Thyroid gland (tissue), 4 donors: ENCODE measurements at regions not wholly inside any gene's neighbourhood (a gene's known extent, or its start where the extent isn't known, plus 50 kb on each side); places are given as distances from the start of the nearest gene placed in this dataset.

Source experiments
- POLR2A ChIP-seq, 2 donors: fragments of 450-650 bp; IDR thresholded peaks; one replicate each; pipeline ENCODE4 v1.6.1; 2017; ENCODE audit warnings: antibody characterized with exemption in 2 of 2, mild to moderate bottlenecking in 2 of 2, moderate library complexity in 1 of 2
- TF ChIP-seq, protein P1 (sequence below), 6 experiments: fragments of 200-600 bp in 3 of 6; fragments of 450-650 bp in 3 of 6; sonication (generic) in 3 of 6; IDR thresholded peaks; one replicate each; pipeline ENCODE4 v1.5.1; 2016 to 2019; ENCODE audit warnings: antibody characterized with exemption in 6 of 6, mild to moderate bottlenecking in 2 of 6, inconsistent platforms in 1 of 6, moderate library complexity in 1 of 6

DNA sequence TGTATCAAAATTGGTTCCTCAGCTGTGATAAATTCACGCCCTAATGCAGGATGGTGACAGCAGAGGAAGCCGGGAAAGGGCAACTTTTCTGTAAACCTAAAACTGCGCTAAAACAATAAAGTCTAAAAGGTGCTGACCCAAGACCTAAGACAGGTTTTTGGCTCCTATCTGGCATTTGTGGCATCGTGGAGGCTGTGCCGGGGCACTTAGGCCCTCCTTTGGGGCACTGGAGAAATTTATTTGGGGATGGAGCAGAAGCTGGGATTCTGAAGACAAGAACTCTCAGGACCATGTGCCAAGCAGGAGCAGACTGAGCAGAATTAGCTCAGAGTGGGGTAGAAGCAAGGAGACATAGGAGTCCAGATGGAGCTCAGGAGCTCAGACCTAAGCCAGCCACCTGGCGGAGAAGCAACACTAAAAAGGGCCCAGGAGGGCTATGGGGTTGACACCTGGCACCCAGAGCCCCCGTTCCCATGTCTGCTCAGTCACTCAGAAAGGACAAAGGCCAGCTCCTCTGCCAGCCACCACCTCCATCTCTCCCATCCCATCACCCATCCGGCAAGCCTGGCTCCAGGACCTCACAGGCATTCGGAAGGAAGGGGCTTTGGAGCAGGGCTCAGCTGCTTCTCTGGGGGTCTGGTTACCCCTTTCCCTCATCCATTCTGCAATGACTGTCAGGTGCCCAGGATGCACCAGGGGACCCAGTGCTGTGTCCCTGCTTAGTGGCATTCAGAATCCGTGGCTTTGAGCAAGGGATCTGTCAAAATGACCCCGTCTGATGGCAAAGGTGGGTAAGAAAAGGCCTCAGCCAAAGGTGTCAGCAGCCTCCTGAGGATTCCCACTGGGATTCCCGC is 347.7 kb downstream of the NPHP4 start:
- TF ChIP-seq, protein P1, sequence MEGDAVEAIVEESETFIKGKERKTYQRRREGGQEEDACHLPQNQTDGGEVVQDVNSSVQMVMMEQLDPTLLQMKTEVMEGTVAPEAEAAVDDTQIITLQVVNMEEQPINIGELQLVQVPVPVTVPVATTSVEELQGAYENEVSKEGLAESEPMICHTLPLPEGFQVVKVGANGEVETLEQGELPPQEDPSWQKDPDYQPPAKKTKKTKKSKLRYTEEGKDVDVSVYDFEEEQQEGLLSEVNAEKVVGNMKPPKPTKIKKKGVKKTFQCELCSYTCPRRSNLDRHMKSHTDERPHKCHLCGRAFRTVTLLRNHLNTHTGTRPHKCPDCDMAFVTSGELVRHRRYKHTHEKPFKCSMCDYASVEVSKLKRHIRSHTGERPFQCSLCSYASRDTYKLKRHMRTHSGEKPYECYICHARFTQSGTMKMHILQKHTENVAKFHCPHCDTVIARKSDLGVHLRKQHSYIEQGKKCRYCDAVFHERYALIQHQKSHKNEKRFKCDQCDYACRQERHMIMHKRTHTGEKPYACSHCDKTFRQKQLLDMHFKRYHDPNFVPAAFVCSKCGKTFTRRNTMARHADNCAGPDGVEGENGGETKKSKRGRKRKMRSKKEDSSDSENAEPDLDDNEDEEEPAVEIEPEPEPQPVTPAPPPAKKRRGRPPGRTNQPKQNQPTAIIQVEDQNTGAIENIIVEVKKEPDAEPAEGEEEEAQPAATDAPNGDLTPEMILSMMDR (IDR thresholded peaks at IDR 0.05) = no peak
- TF ChIP-seq POLR2A (IDR thresholded peaks at IDR 0.05) = no peak
